ENCODE measurements at regions not wholly inside any gene's neighbourhood (a gene's known extent, or its start where the extent isn't known, plus 50 kb on each side); places are given as distances from the start of the nearest gene placed in this dataset.

GRCh38 chr10:121252756-121253155 is 345.5 kb downstream of the FGFR2 start:
- H3K79me2 ChIP-seq (ENCODE audit: insufficient read depth, low read length), result no peaks in the 10 kb centered on the region
- H2AFZ ChIP-seq (ENCODE audit: low read depth, low read length, severe bottlenecking), result no peak overlapping the region
- H4K20me1 ChIP-seq (ENCODE audit: low read depth, low read length), result no peaks in the 10 kb centered on the region
- H3K27me3 ChIP-seq (ENCODE audit: low read length), result no peaks in the 10 kb centered on the region
- no peaks in the 10 kb centered on the region for H3K36me3 ChIP-seq (ENCODE audit: low read length)
- no peak overlapping the region for H3K4me3 ChIP-seq (ENCODE audit: insufficient read depth, low read length, poor library complexity, severe bottlenecking)
- no peaks in the 10 kb centered on the region for H3K9me3 ChIP-seq (ENCODE audit: insufficient read depth, low read length)
- no peak overlapping the region for H3K4me2 ChIP-seq (ENCODE audit: low read depth, low read length, poor library complexity, severe bottlenecking)
- no peaks in the 10 kb centered on the region for H3F3A ChIP-seq (ENCODE audit: insufficient read depth)
- TF ChIP-seq CTCF (IDR thresholded peaks at IDR 0.05; ENCODE audit: insufficient read depth, low read length, poor library complexity, severe bottlenecking), result no peak
- TF ChIP-seq EZH2phosphoT487 (conservative IDR thresholded peaks at IDR 0.05; ENCODE audit: low read length), result no peak
- no peaks in the 10 kb centered on the region for H3K9me2 ChIP-seq (replicated peaks; ENCODE audit: insufficient read depth, low read length)
- H3K9ac ChIP-seq (ENCODE audit: low read length), result no peak overlapping the region
- H3K27ac ChIP-seq (ENCODE audit: low read depth, low read length), result no peak overlapping the region

- H3F3A ChIP-seq (ENCODE audit: insufficient read depth), result no peaks in the 10 kb centered on the region
- H3K9me3 ChIP-seq (ENCODE audit: insufficient read depth, low read length), result no peaks in the 10 kb centered on the region
- H3K9me2 ChIP-seq (replicated peaks; ENCODE audit: insufficient read depth, low read length), result no peaks in the 10 kb centered on the region
- H3K36me3 ChIP-seq (ENCODE audit: low read length), result no peaks in the 10 kb centered on the region
- H3K27ac ChIP-seq (ENCODE audit: low read depth, low read length), result no peak overlapping the region
- no peaks in the 10 kb centered on the region for H3K79me2 ChIP-seq (ENCODE audit: insufficient read depth, low read length)
- no peak overlapping the region for H2AFZ ChIP-seq (ENCODE audit: low read depth, low read length, severe bottlenecking)
- no peak overlapping the region for H3K4me3 ChIP-seq (ENCODE audit: insufficient read depth, low read length, poor library complexity, severe bottlenecking)
- no peak overlapping the region for H3K4me2 ChIP-seq (ENCODE audit: low read depth, low read length, poor library complexity, severe bottlenecking)
- no peaks in the 10 kb centered on the region for H3K27me3 ChIP-seq (ENCODE audit: low read length)
- no peak overlapping the region for H3K9ac ChIP-seq (ENCODE audit: low read length)
- TF ChIP-seq CTCF (IDR thresholded peaks at IDR 0.05; ENCODE audit: insufficient read depth, low read length, poor library complexity, severe bottlenecking), result no peak
- TF ChIP-seq EZH2phosphoT487 (conservative IDR thresholded peaks at IDR 0.05; ENCODE audit: low read length), result no peak
- no peaks in the 10 kb centered on the region for H4K20me1 ChIP-seq (ENCODE audit: low read depth, low read length)
Measured at GRCh38 chr10:121260377-121260776, 337.9 kb downstream of the FGFR2 start.

GRCh38 chr10:121261665-121262064 is 336.6 kb downstream of the FGFR2 start:
- H3K9me3 ChIP-seq (ENCODE audit: insufficient read depth, low read length), result no peaks in the 10 kb centered on the region
- H3K79me2 ChIP-seq (ENCODE audit: insufficient read depth, low read length), result no peaks in the 10 kb centered on the region
- H3K27ac ChIP-seq (ENCODE audit: low read depth, low read length), result no peak overlapping the region
- TF ChIP-seq EZH2phosphoT487 (conservative IDR thresholded peaks at IDR 0.05; ENCODE audit: low read length) (no peak), CTCF (IDR thresholded peaks at IDR 0.05; ENCODE audit: insufficient read depth, low read length, poor library complexity, severe bottlenecking) (no peak)
- H2AFZ ChIP-seq (ENCODE audit: low read depth, low read length, severe bottlenecking), result no peak overlapping the region
- no peak overlapping the region for H3K4me2 ChIP-seq (ENCODE audit: low read depth, low read length, poor library complexity, severe bottlenecking)
- no peak overlapping the region for H3K4me3 ChIP-seq (ENCODE audit: insufficient read depth, low read length, poor library complexity, severe bottlenecking)
- H3K9me2 ChIP-seq (replicated peaks; ENCODE audit: insufficient read depth, low read length), result no peaks in the 10 kb centered on the region
- no peak overlapping the region for H3K9ac ChIP-seq (ENCODE audit: low read length)
- no peaks in the 10 kb centered on the region for H4K20me1 ChIP-seq (ENCODE audit: low read depth, low read length)
- H3K27me3 ChIP-seq (ENCODE audit: low read length), result no peaks in the 10 kb centered on the region
- no peaks in the 10 kb centered on the region for H3F3A ChIP-seq (ENCODE audit: insufficient read depth)
- H3K36me3 ChIP-seq (ENCODE audit: low read length), result no peaks in the 10 kb centered on the region
